Heart left ventricle (tissue), 16 donors: ENCODE measurements at regions not wholly inside any gene's neighbourhood (a gene's known extent, or its start where the extent isn't known, plus 50 kb on each side); places are given as distances from the start of the nearest gene placed in this dataset.

ENCODE experiments used
- ATAC-seq, 4 donors: fragments of 200-7000 bp; cut with Tn5 transposase; one replicate each; pipeline ENCODE4 v1.9.1; 2020 to 2022; ENCODE audit warnings: moderate library complexity in 4 of 4, mild to moderate bottlenecking in 3 of 4, moderate number of reproducible peaks in 1 of 4
- DNase-seq, 5 donors: peaks; one replicate each; pipeline ENCODE4 v3.0.0-alpha.2; 2020
- H3K27ac ChIP-seq, 12 donors: fragments of 200-600 bp; sonication (generic) in 4 of 12; one replicate each; pipeline versions ENCODE4 v1.5.0 to v1.8.0; 2016 to 2022; ENCODE audit warnings: mild to moderate bottlenecking in 2 of 12
- H3K27me3 ChIP-seq, 9 donors: fragments of 200-600 bp; sonication (generic) in 2 of 9; one replicate each; pipeline versions ENCODE4 v1.5.1 to v1.8.0; 2016 to 2022; ENCODE audit warnings: mild to moderate bottlenecking in 3 of 9
- H3K36me3 ChIP-seq, 9 donors: fragments of 200-600 bp; sonication (generic) in 2 of 9; one replicate each; pipeline versions ENCODE4 v1.5.0 to v1.8.0; 2018 to 2022; ENCODE audit warnings: mild to moderate bottlenecking in 2 of 9
- H3K4me1 ChIP-seq, 12 donors: fragments of 200-600 bp; sonication (generic) in 4 of 12; one replicate each; pipeline versions ENCODE4 v1.5.0 to v1.8.0; 2016 to 2022; ENCODE audit warnings: mild to moderate bottlenecking in 3 of 12
- H3K4me3 ChIP-seq, 12 donors: fragments of 200-600 bp; sonication (generic) in 4 of 12; one replicate each; pipeline versions ENCODE4 v1.5.0 to v1.8.0; 2017 to 2022; ENCODE audit warnings: mild to moderate bottlenecking in 9 of 12, moderate library complexity in 4 of 12
- H3K9me3 ChIP-seq, 12 donors: fragments of 200-600 bp; sonication (generic) in 4 of 12; one replicate each; pipeline versions ENCODE4 v1.5.0 to v1.8.0; 2016 to 2022; ENCODE audit warnings: mild to moderate bottlenecking in 1 of 12
- POLR2A ChIP-seq, 2 donors: fragments of 450-650 bp; IDR thresholded peaks; one replicate each; pipeline ENCODE4 v1.6.1; 2017; ENCODE audit warnings: antibody characterized with exemption in 2 of 2, mild to moderate bottlenecking in 2 of 2, moderate library complexity in 2 of 2
- WGBS, 4 donors: extraction: QIAGEN DNeasy Blood & Tissue Kit in 2 of 4; methylation state at CpG; one replicate each; pipeline versions ENCODE4 v1.1.5 to v1.1.7; 2013 to 2018; 5-methylcytosine and 5-hydroxymethylcytosine counted together
- intact Hi-C, 10 donors: fragments of 100-400 bp; cut with DNase I; formaldehyde crosslinking; loops; one replicate each; pipeline versions ENCODE4 v1.11.1 to v1.14.2; 2022
- TF ChIP-seq, protein P1 (sequence below), 12 donors: fragments of 200-600 bp; sonication (generic) in 4 of 12; IDR thresholded peaks; one replicate each; pipeline versions ENCODE4 v1.5.0 to v1.8.0; 2018 to 2022; ENCODE audit warnings: antibody characterized with exemption in 12 of 12, mild to moderate bottlenecking in 5 of 12
- donor health status: ischemic (EF 13 %, LVEDD 7.1; RV severe dilation, severe dysfunction).
- donor health status: healthy with polysubstance abuse.
- donor health status: DM: no; HTN: yes; CAD: no.
- donor health status: DM: no; HTN: no; CAD: no.
- donor health status: ischemic (EF 25% LVEDD 6.9; RV normal size, moderate dysfunction).
- donor health status: ischemic (EF 25% LVEDD 5.7; RV mildly dilated, moderate dysfunction).
- donor health status: healthy.
- donor health status: DM: yes; HTN: yes; CAD: no.
- donor health status: ischemic (EF 35%, LVEDD 5.7; RV mildly dilated, moderate dysfunction).
- donor health status: nonischemic (EF 11% LVEDD 7.7; RV severe dilation, severe dysfunction).
- donor health status: DM: yes; HTN: yes; CAD: no.
- donor health status: PGD.
- donor health status: ischemic (EF 29% LVEDD 5.4; RV normal size, mild dysfunction).
- donor health status: nonischemic (EF 23%, LVEDD 6.1; RV moderate dilation, normal function).

DNA sequence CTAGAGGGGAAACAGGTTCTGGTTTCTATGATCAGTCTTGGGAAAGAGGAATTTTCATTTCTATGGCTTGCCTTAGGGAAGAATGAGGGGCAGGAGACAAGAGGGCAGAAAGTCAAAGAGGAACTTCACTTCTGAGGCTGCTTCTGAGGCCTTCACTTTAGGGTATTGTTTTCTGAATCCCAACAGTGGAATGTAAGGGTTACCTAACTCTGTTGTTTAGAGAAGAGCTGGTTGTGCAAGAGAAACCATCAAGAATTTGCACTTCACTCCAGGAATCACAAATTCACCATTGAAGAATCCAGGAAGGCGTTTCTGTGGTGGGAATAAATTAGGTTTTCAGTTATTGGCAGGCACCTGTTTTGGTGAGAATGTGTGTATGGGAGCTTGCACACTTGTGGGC lies 126.7 kb upstream of the AMOT start:
- TF ChIP-seq, protein P1, sequence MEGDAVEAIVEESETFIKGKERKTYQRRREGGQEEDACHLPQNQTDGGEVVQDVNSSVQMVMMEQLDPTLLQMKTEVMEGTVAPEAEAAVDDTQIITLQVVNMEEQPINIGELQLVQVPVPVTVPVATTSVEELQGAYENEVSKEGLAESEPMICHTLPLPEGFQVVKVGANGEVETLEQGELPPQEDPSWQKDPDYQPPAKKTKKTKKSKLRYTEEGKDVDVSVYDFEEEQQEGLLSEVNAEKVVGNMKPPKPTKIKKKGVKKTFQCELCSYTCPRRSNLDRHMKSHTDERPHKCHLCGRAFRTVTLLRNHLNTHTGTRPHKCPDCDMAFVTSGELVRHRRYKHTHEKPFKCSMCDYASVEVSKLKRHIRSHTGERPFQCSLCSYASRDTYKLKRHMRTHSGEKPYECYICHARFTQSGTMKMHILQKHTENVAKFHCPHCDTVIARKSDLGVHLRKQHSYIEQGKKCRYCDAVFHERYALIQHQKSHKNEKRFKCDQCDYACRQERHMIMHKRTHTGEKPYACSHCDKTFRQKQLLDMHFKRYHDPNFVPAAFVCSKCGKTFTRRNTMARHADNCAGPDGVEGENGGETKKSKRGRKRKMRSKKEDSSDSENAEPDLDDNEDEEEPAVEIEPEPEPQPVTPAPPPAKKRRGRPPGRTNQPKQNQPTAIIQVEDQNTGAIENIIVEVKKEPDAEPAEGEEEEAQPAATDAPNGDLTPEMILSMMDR (IDR thresholded peaks at IDR 0.05): no peak
- TF ChIP-seq POLR2A (IDR thresholded peaks at IDR 0.05): no peak
- intact Hi-C loops: no loop called here
- peaks cover 0 to 24% (median 0%) of the 10 kb centered on the region in 9 donors for H3K27me3 ChIP-seq
- H3K36me3 ChIP-seq: no peaks in the 10 kb centered on the region
- no peak for ATAC-seq
- H3K9me3 ChIP-seq: no peaks in the 10 kb centered on the region
- DNase-seq: no peak
- WGBS, 4 donors: 75 to 100% (median 92%) methylated on average over 1 of the region's 1 CpG
- no peak overlapping the region for H3K4me3 ChIP-seq
- H3K27ac ChIP-seq: no peak overlapping the region
- no peaks in the 10 kb centered on the region for H3K4me1 ChIP-seq

DNA sequence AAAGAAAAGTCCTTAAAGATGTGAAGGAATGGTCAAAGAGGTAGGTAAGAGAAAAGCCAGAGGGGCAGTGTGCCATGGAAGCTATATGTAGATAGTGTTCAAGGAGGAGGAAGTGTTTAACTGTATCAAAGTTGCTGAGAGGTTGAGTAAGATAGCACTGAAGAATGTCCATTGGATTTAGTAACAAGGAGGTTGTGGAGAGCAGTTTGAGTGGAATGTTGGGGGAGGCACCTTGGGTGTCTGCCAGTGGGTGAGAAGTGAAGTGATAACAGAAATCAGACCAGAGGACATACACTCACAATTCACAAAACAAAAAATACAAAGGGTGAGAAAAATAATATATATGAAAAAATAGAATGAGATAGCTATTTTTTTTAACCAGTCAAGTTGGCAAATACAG lies 121.3 kb upstream of the AMOT start:
- no peaks in the 10 kb centered on the region for H3K9me3 ChIP-seq
- TF ChIP-seq, protein P1 (IDR thresholded peaks at IDR 0.05): no peak
- no peak for TF ChIP-seq POLR2A (IDR thresholded peaks at IDR 0.05)
- H3K36me3 ChIP-seq: no peaks in the 10 kb centered on the region
- H3K4me1 ChIP-seq: no peaks in the 10 kb centered on the region
- H3K4me3 ChIP-seq: no peak overlapping the region
- ATAC-seq (no peak), DNase-seq (no peak)
- peaks cover 0 to 15% (median 0%) of the 10 kb centered on the region in 9 donors for H3K27me3 ChIP-seq
- H3K27ac ChIP-seq: no peak overlapping the region
- intact Hi-C loops: no loop called here

DNA sequence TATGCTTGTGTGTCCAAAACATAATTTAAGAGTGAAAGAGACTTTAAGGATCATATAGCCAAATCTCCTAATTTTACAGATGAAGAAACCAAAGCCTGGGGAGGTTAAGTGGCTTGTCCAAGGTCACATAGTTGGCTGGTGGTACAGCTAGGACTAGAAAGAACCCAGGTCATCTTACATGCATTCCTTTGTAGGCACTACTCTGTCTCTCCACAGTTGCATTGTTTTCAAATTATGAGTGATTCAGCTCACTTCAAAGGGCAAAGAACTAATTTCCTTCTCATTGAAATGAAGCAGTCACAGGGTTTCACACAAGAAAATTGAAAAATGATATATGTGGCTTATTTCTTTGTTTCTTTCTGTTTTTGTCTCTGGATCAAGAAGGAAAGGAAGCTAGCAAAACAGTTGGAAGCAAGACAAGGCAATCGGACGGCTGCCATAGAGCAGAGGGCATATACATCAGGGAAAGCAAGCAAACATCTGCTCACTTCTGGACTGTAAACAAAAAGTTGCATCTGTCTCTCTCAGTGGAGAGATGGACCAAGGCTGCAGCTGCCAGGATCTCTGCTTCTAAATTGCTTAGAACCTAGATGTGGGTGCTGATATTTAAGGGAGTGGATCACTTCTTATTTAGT lies 107.5 kb upstream of the AMOT start:
- intact Hi-C loops: no loop called here
- Histone ChIP-seq H3K36me3 (no peaks in the 10 kb centered on the region), H3K4me3 (no peak overlapping the region), H3K27me3 (peaks cover 0 to 7% (median 0%) of the 10 kb centered on the region in 9 donors), H3K4me1 (no peaks in the 10 kb centered on the region), H3K9me3 (no peaks in the 10 kb centered on the region), H3K27ac (no peak overlapping the region)
- TF ChIP-seq POLR2A (IDR thresholded peaks at IDR 0.05): no peak
- TF ChIP-seq, protein P1 (IDR thresholded peaks at IDR 0.05): no peak
- no peak for DNase-seq
- ATAC-seq: no peak
- 33 to 70% (median 46%) methylated on average over 2 of the region's 2 CpGs for WGBS, 4 donors

DNA sequence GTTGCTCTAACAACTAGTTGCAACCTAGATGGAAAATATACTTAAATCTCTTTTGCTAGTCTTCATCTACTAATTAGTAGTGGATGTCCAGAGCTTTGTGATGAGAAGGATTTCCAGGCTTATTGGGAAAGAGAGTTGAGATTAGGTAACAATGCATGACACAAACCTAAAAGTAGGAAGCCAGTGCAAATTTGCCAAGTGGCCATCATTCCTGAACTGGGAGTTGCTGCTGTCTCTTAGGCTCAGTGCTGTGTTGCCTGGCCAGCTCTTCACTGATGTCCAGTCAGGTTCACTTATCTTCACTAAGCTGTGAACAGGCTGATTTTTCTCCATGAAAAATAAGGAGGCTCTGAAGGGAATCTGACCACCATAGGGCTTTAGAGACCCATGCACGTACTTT lies 105.6 kb upstream of the AMOT start:
- intact Hi-C loops: no loop called here
- ATAC-seq (no peak), DNase-seq (no peak)

More for the DNA sequence above, 105.6 kb upstream of the AMOT start:
- Histone ChIP-seq H3K27me3 (peaks cover 0 to 4% (median 0%) of the 10 kb centered on the region in 9 donors), H3K36me3 (no peaks in the 10 kb centered on the region), H3K4me1 (no peaks in the 10 kb centered on the region), H3K27ac (no peak overlapping the region), H3K4me3 (no peak overlapping the region), H3K9me3 (no peaks in the 10 kb centered on the region)
- WGBS, 4 donors: 40 to 84% (median 73%) methylated on average over 1 of the region's 1 CpG
- TF ChIP-seq, protein P1 (IDR thresholded peaks at IDR 0.05): no peak
